Astrocyte (in vitro differentiated cells and primary cell): ENCODE measurements at regions not wholly inside any gene's neighbourhood (a gene's known extent, or its start where the extent isn't known, plus 50 kb on each side); places are given as distances from the start of the nearest gene placed in this dataset.

Source experiments
- CTCF ChIP-seq: IDR thresholded peaks from 2 replicates; pipeline ENCODE4 v1.5.1; 2011; ENCODE audit warnings: low read depth, mild to moderate bottlenecking, inconsistent platforms, low read length, moderate library complexity; ENCODE audit not compliant: insufficient read depth
- EZH2 ChIP-seq: IDR thresholded peaks from 2 replicates; pipeline ENCODE4 v1.6.1; 2012; ENCODE audit warnings: mild to moderate bottlenecking, low read length, inconsistent platforms; ENCODE audit not compliant: insufficient read depth

DNA sequence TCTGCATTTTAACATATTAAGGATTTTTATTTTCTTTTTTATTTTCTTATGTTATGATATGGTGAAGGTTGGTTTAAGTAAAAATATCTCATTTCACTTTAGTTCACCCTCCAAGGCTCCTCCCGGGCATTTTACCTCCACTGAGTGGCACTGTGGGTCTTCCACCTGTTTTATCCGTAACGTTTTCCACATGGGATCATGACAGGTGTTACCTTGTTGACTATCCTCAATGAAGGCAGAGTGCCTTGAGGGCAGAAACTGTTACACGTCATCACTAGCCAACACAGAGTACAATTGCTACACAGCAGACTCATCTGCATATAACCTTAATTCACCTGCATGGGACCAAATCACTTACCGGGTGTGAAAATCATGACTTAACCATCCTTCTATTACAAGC is 105.8 kb downstream of the GEMIN8 start:
- TF ChIP-seq CTCF (no peak), EZH2 (no peak)
